HEK293 (cell line): ENCODE measurements at regions not wholly inside any gene's neighbourhood (a gene's known extent, or its start where the extent isn't known, plus 50 kb on each side); places are given as distances from the start of the nearest gene placed in this dataset.

Source experiments
- CTCF ChIA-PET: fragments of 350-600 bp; formaldehyde crosslinking; extraction: SDS; loops from one replicate; lab custom pipeline; 2021; ENCODE audit warnings: antibody characterized with exemption; lab: Yijun Ruan, JAX
- POLR2A ChIA-PET: fragments of 300-600 bp; formaldehyde crosslinking; extraction: SDS; loops from one replicate; lab custom pipeline; 2020; ENCODE audit warnings: antibody characterized with exemption, inconsistent platforms; lab: Yijun Ruan, JAX
- H3K27ac ChIP-seq: fragments of 200-500 bp; sonication (Bioruptor generic); 2 replicates; pipeline ENCODE4 v1.5.1; 2014; ENCODE audit warnings: low read depth, low read length, control low read depth, inconsistent platforms; ENCODE audit errors: extremely low read depth
- H3K36me3 ChIP-seq, 2 experiments: fragments of 200-500 bp in 1 of 2; sonication (Bioruptor generic) in 1 of 2; 1 replicate in 1 of 2; 2 replicates in 1 of 2; pipeline ENCODE4 v1.5.1; 2014 to 2017; ENCODE audit warnings: inconsistent platforms in 2 of 2, low read length in 2 of 2; ENCODE audit not compliant: control insufficient read depth in 2 of 2, insufficient read depth in 1 of 2
- H3K4me1 ChIP-seq: fragments of 200-500 bp; sonication (Bioruptor generic); 2 replicates; pipeline ENCODE4 v1.5.1; 2014; ENCODE audit warnings: mild to moderate bottlenecking, low read length, inconsistent platforms; ENCODE audit not compliant: control insufficient read depth, insufficient read depth
- H3K4me3 ChIP-seq: 2 replicates; pipeline ENCODE4 v1.5.1; 2011; ENCODE audit warnings: low read depth, mild to moderate bottlenecking, control low read depth, low read length, moderate library complexity
- H3K9me3 ChIP-seq: fragments of 200-500 bp; sonication (Bioruptor generic); 2 replicates; pipeline ENCODE4 v1.5.1; 2014; ENCODE audit warnings: low read depth, low read length, inconsistent platforms; ENCODE audit not compliant: control insufficient read depth, insufficient read depth
- GLIS1 ChIP-seq: fragments of 450-650 bp; formaldehyde crosslinking; IDR thresholded peaks from 2 replicates; pipeline ENCODE4 v1.5.1; 2016; ENCODE audit warnings: missing biosample characterization, missing genetic modification characterization
- HOXD13 ChIP-seq: sonication (generic); formaldehyde crosslinking; IDR thresholded peaks from 2 replicates; pipeline ENCODE4 v1.8.0; 2022; ENCODE audit warnings: missing genetic modification reagents, borderline replicate concordance
- KLF10 ChIP-seq: fragments of 450-650 bp; IDR thresholded peaks from 2 replicates; pipeline ENCODE4 v1.5.1; 2018; ENCODE audit warnings: missing biosample characterization, mild to moderate bottlenecking, missing genetic modification characterization
- WT1 ChIP-seq: fragments of 450-650 bp; formaldehyde crosslinking; IDR thresholded peaks from 2 replicates; pipeline ENCODE4 v1.5.1; 2016; ENCODE audit warnings: missing biosample characterization, missing genetic modification characterization
- ZFP3 ChIP-seq: fragments of 450-650 bp; formaldehyde crosslinking; IDR thresholded peaks from 2 replicates; pipeline ENCODE4 v1.5.1; 2016; ENCODE audit warnings: low read depth, missing biosample characterization, missing genetic modification characterization
- ZIC2 ChIP-seq: fragments of 450-650 bp; formaldehyde crosslinking; IDR thresholded peaks from 2 replicates; pipeline ENCODE4 v1.5.1; 2016; ENCODE audit warnings: missing biosample characterization, missing genetic modification characterization
- ZNF140 ChIP-seq: fragments of 450-650 bp; formaldehyde crosslinking; IDR thresholded peaks from 2 replicates; pipeline ENCODE4 v1.5.1; 2016; ENCODE audit warnings: missing biosample characterization, missing genetic modification characterization
- ZNF175 ChIP-seq: fragments of 450-650 bp; formaldehyde crosslinking; IDR thresholded peaks from 2 replicates; pipeline ENCODE4 v1.5.1; 2016; ENCODE audit warnings: missing biosample characterization, missing genetic modification characterization
- ZNF18 ChIP-seq: fragments of 450-650 bp; formaldehyde crosslinking; IDR thresholded peaks from 2 replicates; pipeline ENCODE4 v1.5.1; 2016; ENCODE audit warnings: missing biosample characterization, missing genetic modification characterization
- ZNF223 ChIP-seq: fragments of 450-650 bp; formaldehyde crosslinking; IDR thresholded peaks from 2 replicates; pipeline ENCODE4 v1.5.1; 2016; ENCODE audit warnings: missing biosample characterization, missing genetic modification characterization
- ZNF266 ChIP-seq: fragments of 450-650 bp; formaldehyde crosslinking; IDR thresholded peaks from 2 replicates; pipeline ENCODE4 v1.5.1; 2016; ENCODE audit warnings: missing biosample characterization, missing genetic modification characterization, low read depth
- ZNF341 ChIP-seq: fragments of 450-650 bp; formaldehyde crosslinking; IDR thresholded peaks from 2 replicates; pipeline ENCODE4; 2016; ENCODE audit warnings: low read depth, missing biosample characterization, missing genetic modification characterization
- ZNF394 ChIP-seq: fragments of 450-650 bp; formaldehyde crosslinking; IDR thresholded peaks from 2 replicates; pipeline ENCODE4 v1.5.1; 2016; ENCODE audit warnings: missing biosample characterization, missing genetic modification characterization, mild to moderate bottlenecking, moderate library complexity, borderline replicate concordance
- ZNF433 ChIP-seq: fragments of 450-650 bp; formaldehyde crosslinking; IDR thresholded peaks from 2 replicates; pipeline ENCODE4 v1.5.1; 2016; ENCODE audit warnings: missing biosample characterization, missing genetic modification characterization, low read depth
- ZNF501 ChIP-seq: fragments of 450-650 bp; formaldehyde crosslinking; IDR thresholded peaks from 2 replicates; pipeline ENCODE4 v1.5.1; 2016; ENCODE audit warnings: missing biosample characterization, missing genetic modification characterization
- ZNF530 ChIP-seq: fragments of 450-650 bp; formaldehyde crosslinking; IDR thresholded peaks from 2 replicates; pipeline ENCODE4 v1.5.1; 2016; ENCODE audit warnings: low read depth, missing biosample characterization, missing genetic modification characterization
- ZNF548 ChIP-seq: fragments of 450-650 bp; formaldehyde crosslinking; IDR thresholded peaks from 2 replicates; pipeline ENCODE4 v1.5.1; 2016; ENCODE audit warnings: missing biosample characterization, missing genetic modification characterization
- TF ChIP-seq, protein P1 (sequence below): fragments of 450-650 bp; formaldehyde crosslinking; IDR thresholded peaks from 2 replicates; pipeline ENCODE4 v1.5.1; 2016; ENCODE audit warnings: missing biosample characterization, missing genetic modification characterization
- TF ChIP-seq, protein P2 (sequence below): fragments of 450-650 bp; formaldehyde crosslinking; conservative IDR thresholded peaks from 2 replicates; pipeline ENCODE4 v1.5.1; 2016; ENCODE audit warnings: low read depth, missing biosample characterization, missing genetic modification characterization

- CTCF ChIA-PET = interaction anchor here (1.4 kb wide), 1 partner anchor 53 kb away, joined by 3 read pairs; the partner anchor contains the start of gene FOXD2
- no peaks in the 10 kb centered on the region for H3K9me3 ChIP-seq
- H3K4me1 ChIP-seq = no peaks in the 10 kb centered on the region
- no peaks in the 10 kb centered on the region for H3K36me3 ChIP-seq
- H3K4me3 ChIP-seq = no peak overlapping the region
- TF ChIP-seq ZIC2 = peak; percentile 24; the same call in 1 of the 2 replicates
- TF ChIP-seq ZNF501 (tag by site-specific recombination) = no peak
- TF ChIP-seq, all 188 proteins: peak for 1
- H3K27ac ChIP-seq = no peak overlapping the region
- POLR2A ChIA-PET = no interaction called here
Observed at GRCh38 chr1:47491341-47491753, 53.5 kb downstream of the FOXD2 start.

DNA sequence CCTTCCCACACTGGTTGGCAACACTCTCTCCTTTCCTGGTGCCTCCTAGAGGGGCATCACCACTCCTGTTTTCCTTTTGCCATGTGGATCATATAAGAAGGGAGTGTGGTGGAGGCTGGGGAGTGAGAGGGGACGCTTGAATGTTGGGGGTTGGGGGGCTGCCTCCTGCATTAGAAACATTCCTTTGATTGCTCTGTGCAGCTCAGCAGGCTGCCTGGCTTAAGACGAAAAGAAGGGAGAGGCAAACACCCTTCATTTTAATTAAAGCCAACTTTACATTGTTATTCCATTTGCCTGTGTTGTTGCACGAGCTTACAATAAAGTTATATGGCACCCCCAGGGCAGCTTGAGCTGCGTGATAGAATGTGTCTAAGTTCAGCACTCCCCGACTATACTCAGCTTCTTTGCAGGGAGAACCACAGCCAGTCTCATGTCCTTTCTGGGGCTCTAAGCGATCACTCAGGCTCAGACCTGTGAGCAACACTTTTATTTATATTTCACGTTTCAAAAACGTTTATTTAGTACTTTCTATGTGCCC is 57.4 kb downstream of the FOXD2 start:
- ChIA-PET POLR2A (interaction anchor here (1.0 kb wide), 1 partner anchor 12 kb away, joined by 3 read pairs; no protein-coding TSS in a partner anchor), CTCF (no interaction called here)
- Histone ChIP-seq H3K4me1 (no peaks in the 10 kb centered on the region), H3K9me3 (no peaks in the 10 kb centered on the region), H3K4me3 (no peak overlapping the region), H3K36me3 (no peaks in the 10 kb centered on the region), H3K27ac (no peak overlapping the region)
- TF ChIP-seq ZNF266 (tag by site-specific recombination) (peak; percentile 64; the same call in 1 of the 2 replicates), ZNF394 (tag by site-specific recombination) (no peak), WT1 (tag by site-specific recombination) (peak; percentile 58; the same call in 1 of the 2 replicates), GLIS1 (tag by site-specific recombination) (peak; percentile 80), ZNF18 (no peak), ZNF530 (tag by site-specific recombination) (0 out of 2 replicates have a peak, but pooled peaks have one; percentile 7)

- H3K9me3 ChIP-seq = no peaks in the 10 kb centered on the region
- no peak overlapping the region for H3K27ac ChIP-seq
- H3K36me3 ChIP-seq = no peaks in the 10 kb centered on the region
- POLR2A ChIA-PET = no interaction called here
- no peak overlapping the region for H3K4me3 ChIP-seq
- no peak for TF ChIP-seq ZNF140 (tag by site-specific recombination)
- TF ChIP-seq ZFP3 (tag by site-specific recombination) = no peak
- no peak for TF ChIP-seq KLF10 (tag by site-specific recombination)
- no peak for TF ChIP-seq ZNF548
- no peak for TF ChIP-seq ZNF175 (tag by site-specific recombination)
- H3K4me1 ChIP-seq = no peaks in the 10 kb centered on the region
- CTCF ChIA-PET = no interaction called here
Observed at GRCh38 chr1:47498551-47498950, 60.7 kb downstream of the FOXD2 start.

- POLR2A ChIA-PET = interaction anchor here (1.0 kb wide), 1 partner anchor 64 kb away, joined by 4 read pairs; the partner anchor contains the start of gene FOXD2
- H3K9me3 ChIP-seq = no peaks in the 10 kb centered on the region
- H3K4me3 ChIP-seq = no peak overlapping the region
- H3K36me3 ChIP-seq = no peaks in the 10 kb centered on the region
- no peaks in the 10 kb centered on the region for H3K4me1 ChIP-seq
- CTCF ChIA-PET = interaction anchor here (0.7 to 1.9 kb wide), 8 partner anchors 9 to 441 kb away, joined by 3 to 7 read pairs (median 3); no protein-coding TSS in a partner anchor
- H3K27ac ChIP-seq = no peak overlapping the region
- no peak for TF ChIP-seq HOXD13 (CRISPR knock-in tag)
- TF ChIP-seq, protein P1, sequence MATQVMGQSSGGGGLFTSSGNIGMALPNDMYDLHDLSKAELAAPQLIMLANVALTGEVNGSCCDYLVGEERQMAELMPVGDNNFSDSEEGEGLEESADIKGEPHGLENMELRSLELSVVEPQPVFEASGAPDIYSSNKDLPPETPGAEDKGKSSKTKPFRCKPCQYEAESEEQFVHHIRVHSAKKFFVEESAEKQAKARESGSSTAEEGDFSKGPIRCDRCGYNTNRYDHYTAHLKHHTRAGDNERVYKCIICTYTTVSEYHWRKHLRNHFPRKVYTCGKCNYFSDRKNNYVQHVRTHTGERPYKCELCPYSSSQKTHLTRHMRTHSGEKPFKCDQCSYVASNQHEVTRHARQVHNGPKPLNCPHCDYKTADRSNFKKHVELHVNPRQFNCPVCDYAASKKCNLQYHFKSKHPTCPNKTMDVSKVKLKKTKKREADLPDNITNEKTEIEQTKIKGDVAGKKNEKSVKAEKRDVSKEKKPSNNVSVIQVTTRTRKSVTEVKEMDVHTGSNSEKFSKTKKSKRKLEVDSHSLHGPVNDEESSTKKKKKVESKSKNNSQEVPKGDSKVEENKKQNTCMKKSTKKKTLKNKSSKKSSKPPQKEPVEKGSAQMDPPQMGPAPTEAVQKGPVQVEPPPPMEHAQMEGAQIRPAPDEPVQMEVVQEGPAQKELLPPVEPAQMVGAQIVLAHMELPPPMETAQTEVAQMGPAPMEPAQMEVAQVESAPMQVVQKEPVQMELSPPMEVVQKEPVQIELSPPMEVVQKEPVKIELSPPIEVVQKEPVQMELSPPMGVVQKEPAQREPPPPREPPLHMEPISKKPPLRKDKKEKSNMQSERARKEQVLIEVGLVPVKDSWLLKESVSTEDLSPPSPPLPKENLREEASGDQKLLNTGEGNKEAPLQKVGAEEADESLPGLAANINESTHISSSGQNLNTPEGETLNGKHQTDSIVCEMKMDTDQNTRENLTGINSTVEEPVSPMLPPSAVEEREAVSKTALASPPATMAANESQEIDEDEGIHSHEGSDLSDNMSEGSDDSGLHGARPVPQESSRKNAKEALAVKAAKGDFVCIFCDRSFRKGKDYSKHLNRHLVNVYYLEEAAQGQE = 0 out of 2 replicates have a peak, but pooled peaks have one; percentile 37
- TF ChIP-seq, protein P2, sequence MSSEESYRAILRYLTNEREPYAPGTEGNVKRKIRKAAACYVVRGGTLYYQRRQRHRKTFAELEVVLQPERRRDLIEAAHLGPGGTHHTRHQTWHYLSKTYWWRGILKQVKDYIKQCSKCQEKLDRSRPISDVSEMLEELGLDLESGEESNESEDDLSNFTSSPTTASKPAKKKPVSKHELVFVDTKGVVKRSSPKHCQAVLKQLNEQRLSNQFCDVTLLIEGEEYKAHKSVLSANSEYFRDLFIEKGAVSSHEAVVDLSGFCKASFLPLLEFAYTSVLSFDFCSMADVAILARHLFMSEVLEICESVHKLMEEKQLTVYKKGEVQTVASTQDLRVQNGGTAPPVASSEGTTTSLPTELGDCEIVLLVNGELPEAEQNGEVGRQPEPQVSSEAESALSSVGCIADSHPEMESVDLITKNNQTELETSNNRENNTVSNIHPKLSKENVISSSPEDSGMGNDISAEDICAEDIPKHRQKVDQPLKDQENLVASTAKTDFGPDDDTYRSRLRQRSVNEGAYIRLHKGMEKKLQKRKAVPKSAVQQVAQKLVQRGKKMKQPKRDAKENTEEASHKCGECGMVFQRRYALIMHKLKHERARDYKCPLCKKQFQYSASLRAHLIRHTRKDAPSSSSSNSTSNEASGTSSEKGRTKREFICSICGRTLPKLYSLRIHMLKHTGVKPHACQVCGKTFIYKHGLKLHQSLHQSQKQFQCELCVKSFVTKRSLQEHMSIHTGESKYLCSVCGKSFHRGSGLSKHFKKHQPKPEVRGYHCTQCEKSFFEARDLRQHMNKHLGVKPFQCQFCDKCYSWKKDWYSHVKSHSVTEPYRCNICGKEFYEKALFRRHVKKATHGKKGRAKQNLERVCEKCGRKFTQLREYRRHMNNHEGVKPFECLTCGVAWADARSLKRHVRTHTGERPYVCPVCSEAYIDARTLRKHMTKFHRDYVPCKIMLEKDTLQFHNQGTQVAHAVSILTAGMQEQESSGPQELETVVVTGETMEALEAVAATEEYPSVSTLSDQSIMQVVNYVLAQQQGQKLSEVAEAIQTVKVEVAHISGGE (tag by site-specific recombination) = peak; percentile 51
- TF ChIP-seq ZNF223 (tag by site-specific recombination) = 0 out of 2 replicates have a peak, but pooled peaks have one; percentile 30
- no peak for TF ChIP-seq ZNF341 (tag by site-specific recombination)
- TF ChIP-seq ZNF266 (tag by site-specific recombination) = peak; percentile 48; the same call in 1 of the 2 replicates
- peak; percentile 74 for TF ChIP-seq ZNF433
Observed at GRCh38 chr1:47501069-47501468, 63.2 kb downstream of the FOXD2 start.
